Panc1 (cell line): ENCODE measurements at regions not wholly inside any gene's neighbourhood (a gene's known extent, or its start where the extent isn't known, plus 50 kb on each side); places are given as distances from the start of the nearest gene placed in this dataset.

Experiments used
- ATAC-seq: fragments of 200-7000 bp; cut with Tn5 transposase; 2 replicates; pipeline ENCODE4 v1.9.1; 2020; ENCODE audit warnings: mild to moderate bottlenecking, moderate library complexity
- BruUV-seq: library from RNA; stranded (reverse); fragments of 400-500 nt; replicated peaks from 2 replicates; lab custom pipeline; 2021; lab: Mats Ljungman, UMichigan
- CTCF ChIA-PET: fragments of 300-600 bp; sonication (Branson Sonifier 250); formaldehyde crosslinking; loops from one replicate; lab custom pipeline; 2022; ENCODE audit warnings: antibody characterized with exemption; lab: Charles Lee
- POLR2A ChIA-PET: fragments of 300-600 bp; sonication (Branson Sonifier 250); formaldehyde crosslinking; loops from one replicate; lab custom pipeline; 2022; ENCODE audit warnings: antibody characterized with exemption; lab: Charles Lee
- DNase-seq: peaks from one replicate; pipeline ENCODE4 v3.0.0-alpha.2; 2010; ENCODE audit warnings: low read depth, low spot score
- H3K27ac ChIP-seq: 2 replicates; pipeline ENCODE4 v1.5.1; 2011; ENCODE audit warnings: mild to moderate bottlenecking, low read length, inconsistent platforms
- H3K27me3 ChIP-seq: fragments of 200-500 bp; sonication (Bioruptor generic); 2 replicates; pipeline ENCODE4 v1.6.0; 2014; ENCODE audit warnings: low read length, inconsistent platforms; ENCODE audit not compliant: control insufficient read depth, insufficient read depth
- H3K36me3 ChIP-seq: fragments of 200-500 bp; sonication (Bioruptor generic); 2 replicates; pipeline ENCODE4 v1.5.1; 2014; ENCODE audit warnings: inconsistent platforms, mild to moderate bottlenecking, low read length, moderate library complexity; ENCODE audit not compliant: control insufficient read depth, insufficient read depth
- H3K4me1 ChIP-seq: 2 replicates; pipeline ENCODE4 v1.5.1; 2011; ENCODE audit warnings: inconsistent platforms, mild to moderate bottlenecking, low read length, moderate library complexity; ENCODE audit not compliant: control insufficient read depth, insufficient read depth
- H3K4me3 ChIP-seq, 2 experiments: 2 replicates each; pipeline ENCODE4 v1.5.1; 2011 to 2012; ENCODE audit warnings: low read depth in 2 of 2, low read length in 2 of 2, mild to moderate bottlenecking in 2 of 2, inconsistent platforms in 1 of 2, moderate library complexity in 1 of 2
- H3K9me3 ChIP-seq: fragments of 200-500 bp; sonication (Bioruptor generic); 2 replicates; pipeline ENCODE4 v1.5.1; 2014; ENCODE audit warnings: low read depth, mild to moderate bottlenecking, inconsistent platforms, low read length, moderate library complexity; ENCODE audit not compliant: control insufficient read depth, insufficient read depth
- POLR2AphosphoS5 ChIP-seq: IDR thresholded peaks from 2 replicates; pipeline ENCODE4 v1.6.1; 2012; ENCODE audit warnings: mild to moderate bottlenecking, low read depth, low read length, moderate library complexity
- SIN3A ChIP-seq: IDR thresholded peaks from 2 replicates; pipeline ENCODE4 v1.6.1; 2012; ENCODE audit warnings: low read depth, mild to moderate bottlenecking, low read length, moderate library complexity, borderline replicate concordance; ENCODE audit not compliant: insufficient read depth
- TCF7L2 ChIP-seq: IDR thresholded peaks from 2 replicates; pipeline ENCODE4 v1.6.1; 2011; ENCODE audit warnings: mild to moderate bottlenecking, low read depth, low read length, inconsistent platforms
- in situ Hi-C: cut with HindIII; loops from 2 replicates; pipeline ENCODE4 v1.10.0; 2016; ENCODE audit warnings: low sequenced_read_pairs, low pct_unique_long_range_greater_than_20kb
- intact Hi-C: fragments of 100-400 bp; cut with micrococcal nuclease; formaldehyde crosslinking; loops from one replicate; pipeline ENCODE4 v1.10.0; 2022; ENCODE audit not compliant: unreplicated experiment
- TF ChIP-seq, protein P1 (sequence below), 2 experiments: IDR thresholded peaks; 2 replicates each; pipeline ENCODE4 v1.6.1; 2011 to 2012; ENCODE audit warnings: low read depth in 2 of 2, control low read depth in 1 of 2, low read length in 1 of 2, mild to moderate bottlenecking in 1 of 2, moderate library complexity in 1 of 2; ENCODE audit not compliant: insufficient read depth in 1 of 2
- TF ChIP-seq, protein P2 (sequence below): fragments of 450-650 bp; IDR thresholded peaks from 2 replicates; pipeline ENCODE4 v1.5.1; 2017; ENCODE audit warnings: mild to moderate bottlenecking

DNA sequence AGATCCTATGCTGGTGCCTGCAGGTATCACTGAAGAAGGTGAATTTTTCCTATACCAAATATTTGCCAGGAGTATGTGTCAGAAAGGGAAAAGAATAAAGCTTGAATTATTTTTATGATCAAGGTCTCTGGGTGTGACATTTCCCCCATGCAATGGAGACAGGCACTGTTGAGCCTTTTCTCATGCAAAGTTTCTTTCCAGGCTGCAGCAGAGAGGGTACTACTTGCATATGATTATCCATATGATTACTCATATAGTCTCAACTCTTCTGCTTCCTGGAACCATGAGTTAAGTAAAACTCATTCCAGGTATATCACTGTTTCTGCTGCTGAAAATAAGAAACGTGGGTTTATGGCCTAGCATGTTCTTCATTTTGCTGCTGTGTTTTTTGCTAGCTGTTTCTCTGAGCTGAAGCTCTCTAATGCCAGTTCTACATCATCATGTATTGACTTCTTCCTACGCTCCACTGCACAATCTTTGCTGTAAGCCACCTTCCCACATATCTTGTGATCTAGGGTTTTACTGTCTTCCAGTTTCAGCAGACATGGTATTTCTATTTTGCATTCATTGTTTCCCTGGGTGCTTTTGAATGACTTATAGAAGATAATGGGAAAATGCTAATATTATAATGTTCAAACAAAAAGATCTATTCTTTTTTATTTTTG lies 278.7 kb upstream of the GPC6 start:
- ATAC-seq (no peak), DNase-seq (no peak)
- no peak overlapping the region for H3K4me3 ChIP-seq
- H3K36me3 ChIP-seq = no peaks in the 10 kb centered on the region
- in situ Hi-C loops = no loop called here
- ChIA-PET POLR2A (no interaction called here), CTCF (no interaction called here)
- no peaks in the 10 kb centered on the region for H3K27me3 ChIP-seq
- H3K27ac ChIP-seq = no peak overlapping the region
- TF ChIP-seq, protein P1, sequence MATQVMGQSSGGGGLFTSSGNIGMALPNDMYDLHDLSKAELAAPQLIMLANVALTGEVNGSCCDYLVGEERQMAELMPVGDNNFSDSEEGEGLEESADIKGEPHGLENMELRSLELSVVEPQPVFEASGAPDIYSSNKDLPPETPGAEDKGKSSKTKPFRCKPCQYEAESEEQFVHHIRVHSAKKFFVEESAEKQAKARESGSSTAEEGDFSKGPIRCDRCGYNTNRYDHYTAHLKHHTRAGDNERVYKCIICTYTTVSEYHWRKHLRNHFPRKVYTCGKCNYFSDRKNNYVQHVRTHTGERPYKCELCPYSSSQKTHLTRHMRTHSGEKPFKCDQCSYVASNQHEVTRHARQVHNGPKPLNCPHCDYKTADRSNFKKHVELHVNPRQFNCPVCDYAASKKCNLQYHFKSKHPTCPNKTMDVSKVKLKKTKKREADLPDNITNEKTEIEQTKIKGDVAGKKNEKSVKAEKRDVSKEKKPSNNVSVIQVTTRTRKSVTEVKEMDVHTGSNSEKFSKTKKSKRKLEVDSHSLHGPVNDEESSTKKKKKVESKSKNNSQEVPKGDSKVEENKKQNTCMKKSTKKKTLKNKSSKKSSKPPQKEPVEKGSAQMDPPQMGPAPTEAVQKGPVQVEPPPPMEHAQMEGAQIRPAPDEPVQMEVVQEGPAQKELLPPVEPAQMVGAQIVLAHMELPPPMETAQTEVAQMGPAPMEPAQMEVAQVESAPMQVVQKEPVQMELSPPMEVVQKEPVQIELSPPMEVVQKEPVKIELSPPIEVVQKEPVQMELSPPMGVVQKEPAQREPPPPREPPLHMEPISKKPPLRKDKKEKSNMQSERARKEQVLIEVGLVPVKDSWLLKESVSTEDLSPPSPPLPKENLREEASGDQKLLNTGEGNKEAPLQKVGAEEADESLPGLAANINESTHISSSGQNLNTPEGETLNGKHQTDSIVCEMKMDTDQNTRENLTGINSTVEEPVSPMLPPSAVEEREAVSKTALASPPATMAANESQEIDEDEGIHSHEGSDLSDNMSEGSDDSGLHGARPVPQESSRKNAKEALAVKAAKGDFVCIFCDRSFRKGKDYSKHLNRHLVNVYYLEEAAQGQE (IDR thresholded peaks at IDR 0.05; ENCODE audit: insufficient read depth in 1 of 2, low read depth in 2 of 2, low read length in 1 of 2) = no peak
- BruUV-seq = no TSS peak
- no peaks in the 10 kb centered on the region for H3K9me3 ChIP-seq
- no peaks in the 10 kb centered on the region for H3K4me1 ChIP-seq
- intact Hi-C loops = no loop called here

DNA sequence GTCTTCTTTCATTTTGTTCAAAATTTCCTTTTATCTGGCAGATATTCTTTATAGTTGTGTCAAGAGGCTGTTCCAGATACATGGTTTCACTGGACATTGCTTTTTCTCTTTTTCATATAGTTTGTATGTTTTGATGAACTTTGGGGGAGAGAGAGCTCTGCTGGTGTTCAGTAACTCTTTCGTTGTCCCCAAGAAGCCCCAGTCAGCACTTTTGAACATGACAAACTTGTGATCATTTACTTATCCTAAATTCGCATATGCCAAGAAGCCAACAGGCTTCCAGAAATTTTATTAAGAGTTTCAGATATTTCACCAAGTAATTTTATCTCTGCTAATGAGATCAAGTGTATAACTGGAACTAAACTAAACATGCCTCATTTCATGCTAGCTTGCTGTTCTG lies 275.8 kb upstream of the GPC6 start:
- intact Hi-C loops (no loop called here), in situ Hi-C loops (no loop called here)
- H3K27me3 ChIP-seq = no peaks in the 10 kb centered on the region
- ATAC-seq (no peak), DNase-seq (no peak)
- H3K27ac ChIP-seq = no peak overlapping the region
- H3K36me3 ChIP-seq = no peaks in the 10 kb centered on the region
- ChIA-PET CTCF (no interaction called here), POLR2A (no interaction called here)
- H3K4me1 ChIP-seq = no peaks in the 10 kb centered on the region
- H3K4me3 ChIP-seq = no peak overlapping the region
- no TSS peak for BruUV-seq
- TF ChIP-seq TCF7L2 (no peak), POLR2AphosphoS5 (no peak)
- H3K9me3 ChIP-seq = no peaks in the 10 kb centered on the region

DNA sequence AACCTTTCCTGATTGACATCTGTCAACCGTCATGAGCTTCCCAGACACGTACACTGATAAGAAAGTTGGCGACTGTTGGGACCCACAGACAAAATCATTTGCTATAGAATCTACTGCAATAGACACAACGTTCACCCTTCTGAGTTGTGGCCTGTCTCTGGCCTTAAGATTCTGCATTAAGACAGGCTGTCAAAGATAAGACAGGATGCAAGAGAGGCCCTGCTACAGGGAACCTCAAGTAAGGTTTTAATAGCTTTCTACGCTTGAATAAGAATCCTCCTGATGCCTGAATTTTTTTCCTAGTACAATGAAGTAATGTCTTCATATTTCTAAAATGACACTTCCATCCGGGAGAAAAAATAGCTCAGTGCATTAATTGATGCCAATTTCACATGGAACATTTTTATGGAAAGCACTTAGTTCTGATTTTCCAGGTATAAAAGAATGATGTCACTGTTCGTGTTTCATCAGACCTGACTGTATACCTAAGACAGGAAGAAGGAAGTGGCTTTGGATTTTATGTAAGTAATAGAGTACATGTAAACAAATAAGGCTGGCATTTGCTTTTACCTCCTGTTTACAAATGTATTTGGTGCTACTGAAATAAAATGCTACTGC lies 275.2 kb upstream of the GPC6 start:
- no peak for DNase-seq
- intact Hi-C loops = no loop called here
- BruUV-seq = no TSS peak
- ChIA-PET CTCF (no interaction called here), POLR2A (no interaction called here)
- H3K4me1 ChIP-seq = no peaks in the 10 kb centered on the region
- in situ Hi-C loops = no loop called here
- H3K27me3 ChIP-seq = no peaks in the 10 kb centered on the region
- no peak for ATAC-seq
- no peaks in the 10 kb centered on the region for H3K36me3 ChIP-seq
- H3K9me3 ChIP-seq = no peaks in the 10 kb centered on the region
- no peak overlapping the region for H3K4me3 ChIP-seq
- no peak for TF ChIP-seq TCF7L2
- no peak for TF ChIP-seq POLR2AphosphoS5
- TF ChIP-seq SIN3A = no peak
- TF ChIP-seq, protein P2, sequence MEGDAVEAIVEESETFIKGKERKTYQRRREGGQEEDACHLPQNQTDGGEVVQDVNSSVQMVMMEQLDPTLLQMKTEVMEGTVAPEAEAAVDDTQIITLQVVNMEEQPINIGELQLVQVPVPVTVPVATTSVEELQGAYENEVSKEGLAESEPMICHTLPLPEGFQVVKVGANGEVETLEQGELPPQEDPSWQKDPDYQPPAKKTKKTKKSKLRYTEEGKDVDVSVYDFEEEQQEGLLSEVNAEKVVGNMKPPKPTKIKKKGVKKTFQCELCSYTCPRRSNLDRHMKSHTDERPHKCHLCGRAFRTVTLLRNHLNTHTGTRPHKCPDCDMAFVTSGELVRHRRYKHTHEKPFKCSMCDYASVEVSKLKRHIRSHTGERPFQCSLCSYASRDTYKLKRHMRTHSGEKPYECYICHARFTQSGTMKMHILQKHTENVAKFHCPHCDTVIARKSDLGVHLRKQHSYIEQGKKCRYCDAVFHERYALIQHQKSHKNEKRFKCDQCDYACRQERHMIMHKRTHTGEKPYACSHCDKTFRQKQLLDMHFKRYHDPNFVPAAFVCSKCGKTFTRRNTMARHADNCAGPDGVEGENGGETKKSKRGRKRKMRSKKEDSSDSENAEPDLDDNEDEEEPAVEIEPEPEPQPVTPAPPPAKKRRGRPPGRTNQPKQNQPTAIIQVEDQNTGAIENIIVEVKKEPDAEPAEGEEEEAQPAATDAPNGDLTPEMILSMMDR = no peak
- TF ChIP-seq, protein P1 (IDR thresholded peaks at IDR 0.05; ENCODE audit: insufficient read depth in 1 of 2, low read depth in 2 of 2, low read length in 1 of 2) = no peak
- no peak overlapping the region for H3K27ac ChIP-seq
